ENCODE measurements at regions not wholly inside any gene's neighbourhood (a gene's known extent, or its start where the extent isn't known, plus 50 kb on each side); places are given as distances from the start of the nearest gene placed in this dataset.

DNA sequence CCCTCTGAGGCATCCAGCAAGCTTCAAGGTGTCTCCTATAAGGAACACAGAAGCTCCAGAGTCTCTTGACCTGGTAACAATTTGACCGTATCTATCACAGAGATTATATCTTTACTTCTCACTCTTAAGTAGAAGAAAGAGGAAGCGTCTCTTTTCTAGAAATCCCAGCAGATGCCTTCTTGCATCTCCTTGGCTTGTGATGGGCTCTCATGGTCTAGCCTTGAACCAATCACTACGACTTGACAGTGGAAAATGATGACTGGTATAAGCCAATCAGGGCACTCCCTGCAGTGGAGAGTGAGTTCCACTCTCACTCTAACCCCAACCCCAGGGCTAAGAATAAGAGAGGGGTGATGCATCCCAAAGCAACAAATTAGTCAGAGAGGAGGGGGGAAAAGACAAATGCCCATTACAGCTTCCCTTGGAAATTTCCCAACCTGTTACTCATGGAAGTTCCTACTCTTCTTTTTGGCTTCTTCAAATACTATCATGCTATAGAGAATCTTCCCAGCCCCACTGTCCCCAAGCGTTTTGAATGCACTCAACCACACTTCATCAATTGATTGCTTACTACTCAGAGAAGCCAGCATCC, 293.5 kb downstream of the MN1 start:
- TF ChIP-seq, protein P1, sequence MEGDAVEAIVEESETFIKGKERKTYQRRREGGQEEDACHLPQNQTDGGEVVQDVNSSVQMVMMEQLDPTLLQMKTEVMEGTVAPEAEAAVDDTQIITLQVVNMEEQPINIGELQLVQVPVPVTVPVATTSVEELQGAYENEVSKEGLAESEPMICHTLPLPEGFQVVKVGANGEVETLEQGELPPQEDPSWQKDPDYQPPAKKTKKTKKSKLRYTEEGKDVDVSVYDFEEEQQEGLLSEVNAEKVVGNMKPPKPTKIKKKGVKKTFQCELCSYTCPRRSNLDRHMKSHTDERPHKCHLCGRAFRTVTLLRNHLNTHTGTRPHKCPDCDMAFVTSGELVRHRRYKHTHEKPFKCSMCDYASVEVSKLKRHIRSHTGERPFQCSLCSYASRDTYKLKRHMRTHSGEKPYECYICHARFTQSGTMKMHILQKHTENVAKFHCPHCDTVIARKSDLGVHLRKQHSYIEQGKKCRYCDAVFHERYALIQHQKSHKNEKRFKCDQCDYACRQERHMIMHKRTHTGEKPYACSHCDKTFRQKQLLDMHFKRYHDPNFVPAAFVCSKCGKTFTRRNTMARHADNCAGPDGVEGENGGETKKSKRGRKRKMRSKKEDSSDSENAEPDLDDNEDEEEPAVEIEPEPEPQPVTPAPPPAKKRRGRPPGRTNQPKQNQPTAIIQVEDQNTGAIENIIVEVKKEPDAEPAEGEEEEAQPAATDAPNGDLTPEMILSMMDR (IDR thresholded peaks at IDR 0.05), result no peak
- no peak for TF ChIP-seq POLR2A (IDR thresholded peaks at IDR 0.05)
- TF ChIP-seq EP300 (IDR thresholded peaks at IDR 0.05), result no peak
